ENCODE measurements at regions not wholly inside any gene's neighbourhood (a gene's known extent, or its start where the extent isn't known, plus 50 kb on each side); places are given as distances from the start of the nearest gene placed in this dataset.

DNA sequence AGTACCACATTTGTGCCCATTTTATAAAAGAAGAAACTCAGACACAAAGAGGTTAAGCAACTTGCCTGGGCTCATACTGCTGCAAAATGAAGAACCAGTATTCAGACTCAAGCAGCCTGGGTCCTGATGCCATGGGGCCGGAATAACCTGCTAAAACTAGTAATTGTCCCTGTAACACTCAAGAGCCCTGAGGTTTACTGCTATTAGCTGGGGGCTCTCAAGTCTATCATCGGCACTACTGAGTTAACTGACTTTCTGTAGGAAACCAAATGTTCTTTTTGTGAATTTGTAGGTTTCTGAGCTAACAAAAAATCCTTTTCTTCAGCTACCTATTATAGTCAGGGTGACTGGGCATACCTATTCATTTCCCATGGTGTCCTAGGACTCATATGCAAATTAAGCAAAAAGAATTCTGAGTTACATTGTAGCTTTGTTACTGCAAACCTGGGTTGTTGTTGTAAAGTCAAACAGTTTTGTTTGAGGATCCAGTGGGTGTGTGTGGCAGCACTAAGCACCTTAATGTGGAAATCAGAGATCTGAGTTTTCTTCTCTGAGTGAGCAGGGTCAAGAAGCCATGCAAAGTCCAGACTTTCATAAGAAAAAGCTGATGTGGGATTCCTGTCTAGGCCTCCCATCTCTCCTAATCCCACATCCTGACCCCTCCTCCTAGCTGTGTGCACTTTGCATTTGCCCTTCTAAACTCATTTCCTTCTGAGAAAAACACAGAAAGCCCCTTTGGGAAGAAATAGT, 72.4 kb upstream of the TNP1 start:
- TF ChIP-seq, protein P1, sequence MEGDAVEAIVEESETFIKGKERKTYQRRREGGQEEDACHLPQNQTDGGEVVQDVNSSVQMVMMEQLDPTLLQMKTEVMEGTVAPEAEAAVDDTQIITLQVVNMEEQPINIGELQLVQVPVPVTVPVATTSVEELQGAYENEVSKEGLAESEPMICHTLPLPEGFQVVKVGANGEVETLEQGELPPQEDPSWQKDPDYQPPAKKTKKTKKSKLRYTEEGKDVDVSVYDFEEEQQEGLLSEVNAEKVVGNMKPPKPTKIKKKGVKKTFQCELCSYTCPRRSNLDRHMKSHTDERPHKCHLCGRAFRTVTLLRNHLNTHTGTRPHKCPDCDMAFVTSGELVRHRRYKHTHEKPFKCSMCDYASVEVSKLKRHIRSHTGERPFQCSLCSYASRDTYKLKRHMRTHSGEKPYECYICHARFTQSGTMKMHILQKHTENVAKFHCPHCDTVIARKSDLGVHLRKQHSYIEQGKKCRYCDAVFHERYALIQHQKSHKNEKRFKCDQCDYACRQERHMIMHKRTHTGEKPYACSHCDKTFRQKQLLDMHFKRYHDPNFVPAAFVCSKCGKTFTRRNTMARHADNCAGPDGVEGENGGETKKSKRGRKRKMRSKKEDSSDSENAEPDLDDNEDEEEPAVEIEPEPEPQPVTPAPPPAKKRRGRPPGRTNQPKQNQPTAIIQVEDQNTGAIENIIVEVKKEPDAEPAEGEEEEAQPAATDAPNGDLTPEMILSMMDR (IDR thresholded peaks at IDR 0.05): no peak
- no peak for TF ChIP-seq EZH2 (IDR thresholded peaks at IDR 0.05; ENCODE audit: borderline replicate concordance, insufficient read depth, low read depth, low read length, poor library complexity, severe bottlenecking)
